Germinal center (tissue), 1 donor: ENCODE measurements at regions not wholly inside any gene's neighbourhood (a gene's known extent, or its start where the extent isn't known, plus 50 kb on each side); places are given as distances from the start of the nearest gene placed in this dataset.

Experiments
- DNase-seq: peaks from one replicate; pipeline ENCODE4 v3.0.0; 2012; ENCODE audit warnings: mixed read lengths, low spot score

DNA sequence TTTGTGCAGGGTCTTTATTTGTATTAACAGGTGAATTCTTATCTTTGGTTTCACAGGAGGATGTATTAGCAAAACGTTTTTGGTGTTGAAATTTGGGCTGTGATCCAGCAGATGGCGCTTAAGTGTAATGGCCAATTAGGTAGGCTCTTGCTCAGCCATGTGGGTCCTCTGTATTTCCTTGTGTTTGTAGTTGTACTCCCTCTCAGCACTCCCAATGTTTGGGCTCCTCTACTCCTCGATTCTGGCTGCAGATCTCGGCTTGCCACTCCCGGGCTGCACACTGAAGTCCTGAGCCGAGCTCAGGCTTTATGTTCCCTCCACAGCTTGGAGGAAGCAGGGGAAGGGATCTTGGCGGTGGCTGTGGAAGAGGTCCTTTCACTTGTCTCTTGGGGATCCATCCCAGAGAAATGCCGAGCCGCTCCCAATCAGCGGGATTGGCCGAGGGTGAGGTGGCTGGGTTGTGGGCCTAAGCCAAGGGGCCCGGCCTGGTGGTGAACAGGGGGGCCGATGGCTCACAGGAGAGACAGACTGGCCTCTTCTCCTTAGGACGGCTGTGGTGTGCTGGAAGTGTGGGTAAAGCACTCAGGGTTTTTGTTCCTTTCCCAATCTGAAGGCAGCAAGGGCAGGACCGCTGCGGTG lies 133.7 kb downstream of the AEBP2 start:
- DNase-seq, result peak; percentile 9

DNA sequence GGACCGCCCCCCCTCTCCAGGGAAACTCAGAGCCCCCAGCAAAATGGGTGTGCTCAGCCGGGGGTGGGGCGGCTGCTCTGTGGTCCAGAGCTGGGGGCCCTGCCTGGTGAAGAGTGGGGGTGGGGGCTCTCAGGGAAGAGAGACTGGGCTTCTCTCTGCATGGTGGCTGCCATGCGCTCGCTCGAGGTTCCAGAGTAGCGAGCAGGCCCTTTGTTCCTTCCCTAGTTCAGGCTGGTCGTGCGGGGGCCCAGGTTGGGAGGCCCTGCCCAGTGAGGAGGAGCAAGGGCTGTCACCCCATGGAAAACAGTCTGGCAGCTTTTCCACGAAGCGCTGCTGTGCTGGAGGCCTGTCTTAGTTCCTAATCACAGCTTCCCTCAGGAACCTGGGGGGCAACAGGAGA lies 134.6 kb downstream of the AEBP2 start:
- DNase-seq, result no peak

DNA sequence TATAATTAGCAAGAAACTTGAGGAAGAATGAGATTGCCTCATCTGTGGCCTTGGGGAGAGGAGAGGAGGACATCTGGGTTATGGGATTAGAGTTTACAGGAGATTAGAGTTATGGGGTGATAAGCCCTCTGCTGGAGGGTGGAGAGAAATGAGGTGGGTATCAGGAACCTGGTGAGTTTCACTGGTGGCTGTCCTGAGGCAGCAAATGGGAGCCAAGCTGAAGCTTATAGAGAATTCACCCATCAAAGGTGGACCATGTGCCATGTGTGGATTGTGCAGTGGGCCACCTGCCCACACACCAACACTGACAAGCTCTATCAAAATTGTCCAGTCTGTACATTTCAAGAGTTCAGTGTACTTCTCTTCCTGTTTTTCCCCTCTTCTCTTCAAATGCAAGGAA lies 135.3 kb downstream of the AEBP2 start:
- DNase-seq, result no peak

DNA sequence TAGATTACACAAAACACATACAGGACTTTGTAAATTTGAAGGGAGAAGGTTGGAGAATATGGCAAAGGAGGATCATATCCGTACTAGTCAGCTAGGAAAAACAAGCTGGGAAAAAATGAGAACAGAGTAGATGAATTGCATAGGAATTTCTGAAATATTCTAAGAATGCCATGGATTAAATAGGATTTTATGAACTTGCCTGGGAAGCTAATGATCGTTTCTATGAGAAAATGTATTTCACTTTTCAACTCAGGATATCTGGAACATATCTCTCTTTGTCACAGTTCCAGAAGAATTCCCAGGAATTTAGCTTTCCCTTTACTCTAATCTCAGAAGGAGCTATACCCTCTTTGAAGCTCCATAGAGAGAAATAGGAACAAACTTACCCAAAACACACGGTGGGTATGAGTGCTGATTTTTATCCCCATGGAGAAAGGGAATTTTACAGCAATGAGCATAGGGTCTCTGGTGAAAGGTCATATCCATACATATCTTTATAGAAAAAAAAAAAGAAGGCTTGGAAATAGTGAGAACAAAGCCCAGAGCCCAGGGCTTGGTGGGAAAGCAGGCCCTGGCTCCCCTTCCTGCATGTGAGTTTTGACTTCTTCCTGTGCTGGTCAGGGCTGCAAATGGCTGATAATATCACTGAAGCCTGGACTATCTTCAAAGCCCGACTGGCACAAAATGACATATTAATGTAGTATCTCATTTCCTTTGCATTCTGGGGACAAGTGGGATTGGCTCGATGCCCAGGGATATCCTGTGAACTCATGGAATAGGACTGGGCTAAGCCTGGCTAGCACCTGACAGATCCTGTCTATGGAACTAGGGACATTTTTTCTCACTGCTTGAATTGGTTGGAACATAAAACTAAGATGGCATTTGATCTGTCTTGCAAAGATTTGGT lies 136.3 kb downstream of the AEBP2 start:
- no peak for DNase-seq

DNA sequence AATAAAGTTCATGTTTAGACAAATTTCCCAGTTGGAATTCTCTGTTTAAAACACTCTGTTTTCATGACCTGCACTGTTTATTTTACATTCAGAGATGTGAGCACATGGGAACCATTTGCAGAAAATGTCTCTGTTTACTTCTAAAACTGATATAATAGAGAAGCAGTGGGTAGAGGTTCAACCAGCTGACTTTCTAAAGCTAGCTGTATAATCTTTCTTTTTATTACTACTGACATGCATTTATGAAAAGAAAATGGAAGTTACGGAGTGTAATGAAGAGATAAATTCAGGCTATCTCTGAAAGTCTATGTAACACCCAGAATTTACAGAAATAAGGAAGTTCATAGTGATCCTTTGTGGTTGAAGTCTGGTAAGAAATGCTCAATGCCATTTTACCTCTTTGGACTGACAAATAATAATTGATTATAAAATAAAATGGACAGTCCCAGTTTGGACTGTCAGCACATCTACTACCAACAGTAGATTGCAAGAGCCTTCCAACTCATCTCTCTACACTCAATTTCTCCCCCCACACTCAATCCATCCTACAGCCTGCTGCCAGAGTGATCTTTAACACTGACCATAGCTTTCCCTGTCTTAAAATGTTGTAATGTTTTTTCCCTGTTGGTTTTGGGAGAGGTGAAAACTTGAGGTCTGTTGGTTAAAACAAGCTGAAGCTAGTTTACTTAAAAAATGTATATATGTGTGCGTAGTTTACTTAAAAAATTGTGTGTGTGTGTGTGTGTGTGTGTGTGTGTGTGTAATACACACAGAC lies 137.4 kb downstream of the AEBP2 start:
- DNase-seq, result no peak

DNA sequence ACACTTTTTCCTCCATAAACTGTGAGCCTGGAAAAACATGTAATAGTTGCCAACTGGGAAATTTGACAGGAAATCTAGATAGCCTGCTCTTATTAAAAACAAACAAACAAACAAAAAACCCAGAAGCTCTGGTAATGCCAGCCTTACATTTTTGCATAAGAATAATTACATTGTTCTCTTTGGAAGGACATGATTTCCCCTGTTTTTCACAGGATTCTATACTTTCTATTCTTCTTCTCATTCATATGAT lies 137.9 kb downstream of the AEBP2 start:
- DNase-seq, result no peak

DNA sequence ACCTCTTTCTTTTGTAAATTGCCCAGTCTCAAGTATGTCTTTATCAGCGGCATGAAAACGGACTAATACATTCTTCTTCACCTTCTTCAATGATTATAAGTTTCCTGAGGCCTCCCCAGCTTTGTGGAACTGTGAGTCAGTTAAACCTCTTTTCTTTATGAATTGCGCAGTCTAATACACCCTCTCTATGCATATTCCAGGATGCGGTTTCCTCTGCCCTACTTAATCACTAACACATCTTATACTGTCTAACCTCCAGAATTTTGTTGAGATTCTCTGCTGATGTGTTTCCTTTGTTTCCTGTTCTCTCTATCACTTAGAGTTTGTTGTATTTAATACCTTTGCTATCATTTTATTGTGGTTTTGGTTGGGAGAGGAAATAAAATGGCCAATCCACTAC lies 145.4 kb downstream of the AEBP2 start:
- no peak for DNase-seq

DNA sequence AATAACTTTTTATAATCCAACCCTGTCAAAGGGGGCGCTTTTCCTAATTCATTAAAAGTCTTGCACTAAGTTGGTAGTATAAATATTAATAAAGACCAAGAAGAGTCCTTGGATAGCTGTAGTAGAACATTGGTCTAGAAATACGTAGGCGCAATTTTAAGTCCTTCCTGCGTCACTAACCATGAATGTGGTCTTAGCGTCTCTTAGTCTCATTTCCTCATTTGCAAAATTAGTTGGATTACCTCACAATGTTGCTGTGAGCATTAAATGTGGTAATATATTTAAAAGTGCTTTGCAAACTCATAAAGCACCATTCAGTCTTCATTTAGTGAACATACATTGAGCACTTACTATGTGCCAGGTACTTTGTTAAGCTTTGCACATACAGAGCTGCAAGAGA lies 149.7 kb downstream of the AEBP2 start:
- DNase-seq, result no peak

DNA sequence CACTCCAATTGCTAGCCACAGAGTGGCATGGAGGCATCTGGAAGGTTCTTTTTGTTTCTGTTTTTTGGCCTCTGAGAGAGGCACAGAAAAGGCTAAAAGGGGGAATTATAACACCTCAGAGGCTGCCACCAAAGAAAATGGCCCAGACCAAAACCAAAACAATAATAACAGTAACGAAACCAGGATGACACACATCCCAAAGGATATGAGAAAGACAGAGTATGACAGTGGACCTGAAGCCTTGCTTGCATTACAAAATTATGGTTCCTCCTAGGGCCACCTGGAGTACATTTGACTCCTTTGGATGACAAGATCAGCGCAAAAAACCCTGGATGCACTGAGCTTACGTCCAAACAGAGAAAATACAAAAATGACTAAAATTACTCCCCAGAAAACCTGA lies 152.7 kb downstream of the AEBP2 start:
- no peak for DNase-seq

DNA sequence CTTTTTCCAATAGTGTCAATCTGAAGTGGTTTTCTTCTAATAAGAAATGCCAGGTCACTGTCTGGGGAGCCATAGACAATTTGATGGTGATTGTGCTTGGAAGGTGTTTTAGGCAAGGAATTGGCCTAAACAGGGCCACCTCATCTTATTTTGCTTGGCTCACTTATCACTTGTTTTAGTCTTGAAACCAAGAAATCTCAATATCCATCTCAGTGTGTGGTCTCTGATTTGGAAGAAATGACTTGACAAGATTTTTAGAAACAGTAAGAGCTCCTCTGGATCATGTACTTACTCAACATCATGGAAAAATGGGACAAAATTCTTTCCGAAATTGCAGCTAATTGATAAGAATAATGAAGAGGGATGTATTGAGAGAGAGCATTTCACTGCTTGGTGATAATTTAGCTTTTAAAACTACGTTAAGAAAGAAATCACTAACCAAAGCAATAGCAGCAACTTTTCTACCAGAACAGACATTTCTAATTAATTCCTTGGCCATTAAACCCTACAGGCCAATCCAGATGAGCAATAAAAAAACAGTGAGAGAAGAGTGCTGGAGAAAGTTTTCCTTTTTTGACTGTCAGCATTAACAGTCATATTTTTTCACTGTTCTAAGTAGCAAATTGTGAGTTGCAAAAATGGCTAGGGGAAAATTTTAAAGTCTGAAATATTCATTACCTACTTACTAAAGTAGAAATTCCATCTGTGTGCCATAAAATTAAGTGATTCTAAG lies 157.3 kb downstream of the AEBP2 start:
- no peak for DNase-seq

DNA sequence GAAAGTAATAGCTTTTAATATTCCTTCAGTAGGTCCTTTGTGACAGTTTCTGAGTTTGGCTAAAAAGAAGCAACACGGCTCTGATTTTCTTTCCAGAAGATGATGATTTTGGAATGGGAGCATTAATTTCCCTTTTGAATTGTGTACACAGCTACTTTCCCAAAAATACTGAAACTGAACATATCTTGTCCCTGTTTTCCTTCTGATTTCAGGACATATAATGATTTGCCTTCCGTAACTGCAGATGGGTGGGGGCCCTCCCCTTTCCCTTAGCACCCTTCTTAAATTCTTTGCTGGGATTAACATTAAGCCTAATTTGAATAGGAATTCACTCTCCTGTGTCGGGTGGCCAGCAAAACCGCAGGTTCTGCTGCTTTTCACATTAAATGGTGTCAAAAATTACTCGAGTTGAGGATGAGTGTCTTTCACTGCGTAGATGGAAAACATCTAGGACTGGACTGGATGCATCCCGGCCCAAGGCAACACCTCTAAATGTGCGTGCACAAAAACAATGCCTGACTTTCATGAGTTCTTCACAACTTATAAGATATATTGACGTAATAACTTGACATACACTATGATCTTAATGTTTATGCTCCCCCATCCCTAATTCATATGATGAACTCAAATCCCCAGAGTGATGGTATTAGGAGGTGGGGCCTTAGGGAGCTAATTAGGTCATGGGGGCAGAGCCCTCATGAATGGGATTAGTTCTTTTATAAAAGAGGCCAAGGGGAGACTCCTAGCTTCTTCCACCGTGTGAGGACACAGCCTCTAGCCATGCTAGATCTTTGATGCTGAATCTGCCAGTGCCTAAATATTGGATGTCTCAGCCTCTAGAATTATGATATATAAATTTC lies 158.1 kb downstream of the AEBP2 start:
- no peak for DNase-seq

DNA sequence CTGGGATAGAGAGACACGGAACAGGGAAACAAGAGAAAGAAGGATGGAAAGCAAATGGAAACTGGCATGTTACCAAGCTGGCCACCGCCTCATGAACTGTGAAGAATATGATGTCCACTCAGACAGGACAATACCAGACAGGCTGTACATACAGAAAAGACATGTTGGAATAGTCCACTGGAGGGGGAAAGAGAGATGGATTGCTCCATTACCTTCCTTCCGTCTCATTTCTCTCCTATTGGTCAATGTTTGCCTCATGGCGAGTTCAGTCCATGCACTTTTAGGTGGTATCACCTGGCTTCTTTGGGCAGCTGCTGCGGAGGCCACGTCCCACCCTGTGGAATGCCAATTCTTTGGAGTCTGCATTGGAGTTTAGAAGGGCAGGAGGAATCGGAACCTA lies 166.4 kb downstream of the AEBP2 start:
- DNase-seq, result no peak

DNA sequence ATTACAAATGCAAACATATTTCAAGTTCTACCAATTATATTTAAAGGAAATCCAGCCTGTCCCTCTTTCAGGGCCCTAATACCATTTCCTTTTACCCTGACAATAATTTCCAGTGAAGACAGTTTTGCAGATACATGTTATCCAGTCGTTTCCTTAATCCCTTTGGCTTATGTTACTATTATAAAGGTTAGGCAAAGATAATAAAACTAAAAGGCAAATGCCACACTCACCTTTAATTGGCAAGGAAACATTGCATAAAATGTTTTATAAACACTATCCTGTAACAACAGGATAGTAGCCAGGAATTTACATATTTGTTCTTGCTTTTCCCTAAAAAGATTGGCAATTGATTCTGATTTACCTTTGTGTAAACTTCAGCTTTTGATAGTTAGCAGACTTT lies 168.7 kb downstream of the AEBP2 start:
- no peak for DNase-seq

DNA sequence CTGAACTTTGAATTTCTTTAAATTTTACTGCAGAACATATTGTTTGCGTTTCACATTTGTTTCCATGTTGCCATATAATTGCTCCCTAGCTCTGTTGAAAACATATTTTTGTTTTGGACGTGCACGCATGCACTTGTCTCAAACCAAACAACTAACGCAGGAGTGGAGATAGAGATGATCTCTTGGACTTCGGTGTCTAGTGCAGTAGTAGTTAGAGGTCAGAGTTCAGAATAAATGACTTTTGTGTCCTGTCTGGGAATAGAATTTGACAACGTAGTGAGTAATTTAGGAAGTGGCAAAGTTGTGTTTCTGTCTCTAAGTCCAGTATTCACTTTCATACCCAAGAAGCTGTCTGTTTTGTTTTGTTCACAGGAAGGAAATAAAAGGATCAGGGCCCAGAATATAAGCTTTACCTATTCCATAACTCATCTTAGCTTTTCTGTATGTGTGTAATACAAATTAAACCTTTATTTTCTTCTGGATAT lies 173.8 kb downstream of the AEBP2 start:
- DNase-seq, result no peak

DNA sequence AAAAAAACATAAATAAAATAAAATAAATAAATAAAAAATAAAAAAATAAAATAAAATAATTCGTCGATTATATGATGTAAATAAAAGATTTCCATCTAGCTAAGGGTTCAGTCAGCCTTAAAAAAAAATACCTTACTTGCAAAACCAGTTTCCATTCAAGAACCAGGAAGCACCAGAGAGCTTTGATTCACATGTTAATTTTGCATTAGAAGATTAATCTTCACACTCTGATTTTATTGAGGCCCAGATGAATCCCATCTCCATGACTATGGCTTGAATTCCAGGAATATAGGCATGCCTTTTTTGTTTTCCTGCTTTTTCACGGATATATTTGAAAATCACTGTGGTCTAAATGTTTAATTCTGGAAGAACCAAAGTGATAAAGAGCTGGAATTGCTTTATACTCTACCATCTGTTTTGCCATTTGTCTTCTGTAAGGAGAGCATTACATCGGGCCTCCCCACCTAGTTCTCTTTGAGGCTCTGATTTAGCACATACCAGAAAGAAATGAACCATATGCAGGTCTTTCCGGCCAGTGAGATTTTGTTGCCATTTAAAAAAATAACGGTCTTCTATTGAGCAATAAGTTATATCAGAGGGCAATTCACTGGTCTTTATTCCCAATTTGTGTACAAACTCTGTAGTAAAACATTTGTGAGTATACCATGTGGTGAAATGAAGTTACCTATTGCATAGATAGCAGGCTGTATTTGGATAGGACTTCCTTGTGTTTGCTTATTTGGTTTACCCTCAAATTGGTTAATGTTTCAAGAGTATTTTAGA lies 175.5 kb downstream of the AEBP2 start:
- no peak for DNase-seq

DNA sequence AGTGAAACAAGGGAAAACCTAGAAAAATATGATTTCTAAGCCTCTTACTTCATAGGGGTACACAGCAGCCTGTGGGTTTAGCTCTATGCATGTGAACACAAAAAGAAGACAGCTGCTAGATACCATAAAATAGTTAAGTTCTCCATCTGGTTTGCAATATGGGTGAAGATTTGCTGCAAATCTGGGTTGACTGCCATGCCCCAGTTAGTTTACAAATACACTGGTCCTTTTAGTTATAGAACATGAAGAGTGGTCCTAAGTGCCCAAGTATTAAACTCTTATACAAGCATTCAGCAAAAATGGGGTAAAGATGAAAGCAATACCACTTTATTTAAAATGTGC lies 176.1 kb downstream of the AEBP2 start:
- no peak for DNase-seq

DNA sequence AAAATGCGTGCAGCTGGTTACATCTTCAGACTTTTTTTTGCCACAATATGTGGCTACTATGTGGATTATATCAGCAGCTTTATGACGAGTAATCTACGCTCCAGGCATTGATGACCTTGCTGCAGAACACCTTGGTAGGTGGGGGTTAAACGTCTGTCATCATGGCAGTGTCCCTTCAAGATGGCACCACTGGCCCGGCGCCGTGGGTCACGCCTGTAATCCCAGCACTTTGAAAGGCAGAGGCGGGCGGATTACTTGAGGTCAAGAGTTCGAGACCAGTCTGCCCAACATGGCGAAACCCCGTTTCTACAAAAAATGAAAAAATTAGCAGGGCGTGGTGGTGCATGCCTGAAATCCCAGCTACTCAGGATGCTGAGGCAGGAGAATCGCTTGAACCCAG lies 177.5 kb downstream of the AEBP2 start:
- no peak for DNase-seq

DNA sequence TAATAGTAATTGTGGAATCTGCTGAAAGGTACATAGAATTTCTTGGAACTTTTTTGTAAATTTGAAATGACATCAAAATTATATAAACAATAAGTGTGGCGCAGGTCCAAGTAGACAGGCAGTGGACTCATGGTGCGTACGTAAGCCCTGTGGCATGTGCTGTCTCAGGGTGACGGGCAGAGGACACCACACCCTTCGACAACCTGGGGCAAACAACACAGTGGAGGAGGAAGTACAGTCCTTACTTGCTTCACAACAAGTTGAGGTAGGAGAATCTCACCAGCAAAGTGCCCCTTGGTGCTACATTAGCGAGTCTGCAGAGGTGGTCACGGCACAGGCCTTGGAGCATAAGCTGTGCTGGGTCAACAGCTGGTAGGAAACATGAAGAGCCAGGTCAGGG lies 180.9 kb downstream of the AEBP2 start:
- no peak for DNase-seq

DNA sequence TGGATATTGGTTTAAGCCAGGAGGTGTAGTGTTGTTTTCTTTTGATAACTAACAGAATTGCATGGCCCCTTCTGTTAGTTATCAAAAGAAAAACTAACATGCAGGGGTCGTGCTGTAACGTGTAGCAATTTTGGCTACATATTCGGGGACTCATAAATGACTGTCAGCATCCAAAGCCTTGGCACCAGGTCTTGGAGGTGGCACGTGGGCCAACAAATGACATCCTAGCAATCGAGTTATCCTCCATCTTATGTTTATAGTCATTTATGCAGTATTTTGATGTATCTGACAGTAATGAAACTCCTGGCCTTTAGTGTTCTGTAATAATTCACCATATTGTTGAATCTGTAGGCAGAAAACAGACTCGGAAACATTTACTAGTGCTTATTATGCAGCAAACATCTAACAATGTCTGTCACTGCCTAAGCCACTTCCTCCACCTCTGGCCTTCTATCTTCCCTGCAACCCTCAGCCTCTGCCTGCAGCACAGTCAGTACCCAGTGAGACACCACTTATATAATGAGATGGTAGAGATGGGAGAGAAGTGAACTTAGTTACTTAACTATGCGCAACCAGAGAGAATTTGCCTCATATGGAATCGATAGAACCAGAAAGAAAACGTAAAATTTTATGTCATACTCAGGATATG lies 184.6 kb downstream of the AEBP2 start:
- no peak for DNase-seq

DNA sequence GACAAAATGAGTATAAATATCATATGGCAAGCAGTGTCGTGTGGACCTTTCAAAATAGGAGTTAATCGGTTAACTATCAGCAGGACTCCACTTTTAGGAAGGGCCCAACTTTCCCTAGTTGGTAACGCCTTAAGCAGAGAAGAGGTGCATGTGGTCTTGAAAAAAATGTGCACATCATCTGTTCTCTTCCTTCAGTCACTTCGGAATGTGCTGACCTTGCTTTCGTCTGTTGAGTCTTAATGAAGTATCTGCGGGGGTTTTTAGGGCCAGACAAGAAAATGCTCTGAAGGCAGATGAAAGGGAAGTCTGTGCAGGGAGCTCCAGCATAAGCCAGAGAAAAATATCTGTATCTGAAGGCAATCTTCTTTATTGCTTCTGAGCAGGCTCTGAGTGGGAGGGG lies 185.2 kb downstream of the AEBP2 start:
- DNase-seq, result no peak
